GM19025 (cell line): ENCODE measurements at regions not wholly inside any gene's neighbourhood (a gene's known extent, or its start where the extent isn't known, plus 50 kb on each side); places are given as distances from the start of the nearest gene placed in this dataset.
"Not testable (repeated sequence)": the region's sequence is repeated elsewhere in the genome, so short reads cannot be mapped to it uniquely, and the experiment has no call there.

ENCODE experiments used
- ATAC-seq: cut with Tn5 transposase; IDR thresholded peaks from one replicate; pipeline ENCODE4 v1.9.1; 2021; ENCODE audit warnings: mild to moderate bottlenecking, low read depth, moderate library complexity; ENCODE audit not compliant: unreplicated experiment

DNA sequence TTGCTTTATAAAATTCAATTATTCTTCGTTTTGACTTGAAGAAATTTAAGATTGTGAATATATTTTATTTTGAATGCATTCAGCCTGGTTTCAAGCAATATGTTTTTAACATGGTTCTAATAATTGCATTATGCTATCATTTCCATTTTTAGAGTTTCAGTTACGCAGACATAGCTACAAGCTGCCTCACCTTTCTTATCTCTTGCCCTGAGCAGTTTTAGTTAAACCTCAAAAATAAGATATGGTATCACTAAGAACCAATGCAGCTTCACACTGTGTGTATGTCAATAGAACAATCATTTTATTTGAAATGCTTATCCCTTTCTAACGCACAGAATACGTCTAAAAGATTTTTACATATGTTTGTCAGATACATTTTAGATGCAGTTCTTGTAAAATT, 632.6 kb upstream of the KCND2 start:
- ATAC-seq, result no peak

DNA sequence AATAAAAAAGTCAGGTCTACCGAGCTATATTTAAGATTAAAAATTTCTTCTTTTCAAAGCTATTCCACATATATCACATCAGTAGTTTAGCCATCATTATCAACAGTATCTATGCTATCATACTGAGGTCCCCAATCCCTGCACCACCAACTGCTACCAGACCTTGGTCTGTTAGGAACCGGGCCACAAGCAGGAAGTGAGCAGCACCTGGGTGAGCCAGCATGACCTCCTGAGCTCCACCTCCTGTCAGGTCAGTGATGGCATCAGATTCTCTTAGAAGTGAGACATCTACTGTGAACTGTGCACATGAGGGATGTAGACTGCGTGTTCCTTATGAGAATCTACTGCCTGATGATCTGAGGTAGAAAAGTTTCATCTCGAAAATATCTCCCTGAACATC, 632.1 kb upstream of the KCND2 start:
- ATAC-seq, result no peak

- no peak for ATAC-seq
Measured at GRCh38 chr7:119643558-119643957, 629.4 kb upstream of the KCND2 start.

DNA sequence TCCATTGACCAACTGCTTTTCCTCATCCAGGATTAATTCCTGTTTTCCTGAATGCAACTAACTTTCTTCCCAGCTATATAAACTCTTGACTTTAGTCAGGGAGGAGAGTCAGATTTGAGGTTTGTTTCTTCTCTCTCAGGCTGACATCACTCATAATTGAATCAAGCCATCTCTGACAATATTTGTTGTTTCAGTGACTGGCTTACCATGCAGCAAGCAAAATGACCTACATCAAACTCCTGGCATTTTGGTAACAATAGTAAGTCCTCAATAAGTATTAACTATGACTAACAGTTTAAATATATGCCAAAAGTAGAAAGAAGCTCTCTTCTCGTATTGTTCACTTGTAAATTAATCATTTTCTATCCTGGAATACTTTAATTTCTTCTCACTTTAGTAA, 625.7 kb upstream of the KCND2 start:
- no peak for ATAC-seq

DNA sequence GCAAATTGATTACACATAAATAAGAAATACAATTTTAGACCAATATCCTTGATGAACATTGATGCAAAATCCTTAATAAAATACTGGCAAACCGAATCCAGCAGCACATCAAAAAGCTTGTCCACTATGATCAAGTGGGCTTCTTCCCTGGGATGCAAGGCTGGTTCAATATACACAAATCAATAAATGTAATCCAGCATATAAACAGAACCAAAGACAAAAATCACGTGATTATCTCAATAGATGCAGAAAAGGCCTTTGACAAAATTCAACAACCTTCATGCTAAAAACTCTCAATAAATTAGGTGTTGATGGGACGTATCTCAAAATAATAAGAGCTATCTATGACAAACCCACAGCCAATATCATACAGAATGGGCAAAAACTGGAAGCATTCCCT, 624.2 kb upstream of the KCND2 start:
- not testable (repeated sequence) for ATAC-seq

GRCh38 chr7:119660080-119660479, 612.9 kb upstream of the KCND2 start:
- ATAC-seq, result no peak

- no peak for ATAC-seq
Measured at GRCh38 chr7:119664601-119665000, 608.4 kb upstream of the KCND2 start.

GRCh38 chr7:119665796-119666195, 607.2 kb upstream of the KCND2 start:
- ATAC-seq, result no peak

DNA sequence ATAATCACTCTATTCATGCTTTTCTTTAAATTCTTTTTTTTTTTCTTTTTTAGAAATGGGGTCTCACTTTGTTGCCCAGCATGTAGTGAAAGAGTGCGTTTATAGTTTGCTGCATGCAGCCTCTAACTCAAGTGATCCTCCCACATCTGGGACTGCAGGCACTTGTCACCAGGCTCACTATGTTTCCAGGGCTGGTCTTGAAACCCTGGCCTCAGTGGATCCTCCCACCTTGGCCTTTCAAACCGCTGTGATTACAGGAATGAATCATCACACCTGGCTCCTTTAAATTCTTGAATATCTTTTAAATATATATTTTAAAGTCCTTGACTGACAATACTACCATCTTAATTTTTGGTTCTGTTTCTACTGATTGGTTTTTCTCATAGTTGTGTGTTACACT, 591.6 kb upstream of the KCND2 start:
- no peak for ATAC-seq

DNA sequence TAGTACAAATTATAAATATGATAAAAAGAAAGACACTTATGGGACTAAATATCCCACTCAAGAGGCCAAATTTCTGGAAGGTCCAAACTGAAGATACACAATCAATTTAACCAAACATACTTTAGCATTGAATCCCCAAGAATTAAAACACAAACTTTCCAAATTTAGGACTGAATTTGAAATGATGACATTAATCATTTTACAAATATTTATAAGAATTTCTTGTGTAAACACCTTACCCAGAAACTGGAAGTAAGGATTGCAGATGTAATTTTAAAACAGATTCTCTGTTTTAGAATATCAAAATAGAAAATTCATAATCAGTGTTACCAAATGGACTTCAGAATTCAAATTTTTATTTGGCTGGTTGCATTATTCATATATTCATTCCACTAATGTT, 588.2 kb upstream of the KCND2 start:
- ATAC-seq, result no peak

DNA sequence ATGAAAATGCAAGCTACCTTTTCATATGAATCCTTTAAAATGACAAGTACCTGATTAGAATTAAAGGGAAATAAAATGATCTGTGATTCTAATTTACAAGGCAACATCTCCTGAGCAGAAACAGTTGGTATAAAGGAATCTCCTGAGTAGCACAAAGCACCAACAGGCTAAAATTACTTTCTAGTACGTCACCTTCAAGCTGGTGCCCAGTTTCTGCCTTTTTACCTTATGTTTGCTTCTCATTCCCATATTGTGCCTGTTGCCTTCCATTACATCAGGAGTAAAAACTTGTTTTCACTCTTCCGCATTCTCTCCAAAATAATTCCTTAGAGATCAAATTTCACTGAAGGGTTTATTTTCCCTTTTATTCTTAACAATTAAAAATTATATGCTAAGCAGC, 587.1 kb upstream of the KCND2 start:
- no peak for ATAC-seq

DNA sequence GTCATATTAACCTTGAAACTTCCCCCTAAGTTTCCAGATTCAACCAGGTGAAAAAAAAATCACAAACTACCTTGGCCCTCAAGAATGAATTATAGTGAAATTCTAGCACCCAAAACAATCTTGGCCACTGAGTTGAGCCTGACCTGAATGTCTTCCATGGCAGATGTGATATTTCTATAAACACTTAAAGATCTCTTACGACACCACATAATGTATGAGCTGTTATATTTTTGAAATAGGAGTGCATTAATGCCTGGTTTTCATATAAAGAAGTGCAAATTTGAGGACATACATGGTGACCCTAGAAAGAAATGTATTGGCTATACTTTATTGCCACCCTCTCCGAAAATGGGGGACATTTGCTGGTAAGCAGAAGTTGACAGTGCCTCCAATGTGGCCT, 584.1 kb upstream of the KCND2 start:
- no peak for ATAC-seq

- no peak for ATAC-seq
Measured at GRCh38 chr7:119692541-119692940, 580.4 kb upstream of the KCND2 start.

DNA sequence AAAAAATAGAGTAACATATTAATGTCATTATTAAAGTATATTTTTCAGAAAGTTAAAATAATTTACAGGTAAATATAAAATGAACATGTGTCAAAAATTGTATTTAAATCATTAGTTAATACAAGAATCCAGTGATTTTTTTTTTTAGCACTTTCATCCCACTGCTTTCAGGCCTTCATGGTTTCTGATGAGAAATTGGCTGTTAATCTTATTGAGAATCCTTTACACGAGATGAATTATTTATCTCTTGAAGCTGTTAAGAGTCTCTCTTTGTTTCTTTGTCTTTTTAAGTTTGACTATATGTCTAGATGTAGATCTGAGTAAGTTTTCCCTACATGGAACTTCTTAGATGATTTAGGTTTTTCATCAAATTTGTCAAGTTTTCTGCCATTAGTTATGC, 578.5 kb upstream of the KCND2 start:
- ATAC-seq, result no peak

DNA sequence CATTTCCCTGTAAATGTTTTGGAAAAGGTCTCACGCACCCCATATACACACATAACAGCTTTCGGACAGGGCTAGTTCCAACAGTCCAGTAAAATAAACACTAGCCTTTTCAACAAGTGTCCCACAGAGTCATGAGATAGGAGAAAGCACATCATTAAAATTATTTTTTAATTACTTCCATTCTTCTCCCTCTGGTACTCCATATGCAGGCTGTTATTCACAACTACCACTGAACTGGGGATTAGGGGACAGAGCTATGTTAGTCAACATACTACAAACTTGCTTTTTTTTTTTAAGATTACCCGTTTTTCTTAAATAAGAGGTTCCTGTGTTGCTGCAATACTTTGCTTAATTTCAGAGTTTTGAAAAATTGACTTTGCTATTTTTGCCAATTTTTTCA, 576.6 kb upstream of the KCND2 start:
- no peak for ATAC-seq

DNA sequence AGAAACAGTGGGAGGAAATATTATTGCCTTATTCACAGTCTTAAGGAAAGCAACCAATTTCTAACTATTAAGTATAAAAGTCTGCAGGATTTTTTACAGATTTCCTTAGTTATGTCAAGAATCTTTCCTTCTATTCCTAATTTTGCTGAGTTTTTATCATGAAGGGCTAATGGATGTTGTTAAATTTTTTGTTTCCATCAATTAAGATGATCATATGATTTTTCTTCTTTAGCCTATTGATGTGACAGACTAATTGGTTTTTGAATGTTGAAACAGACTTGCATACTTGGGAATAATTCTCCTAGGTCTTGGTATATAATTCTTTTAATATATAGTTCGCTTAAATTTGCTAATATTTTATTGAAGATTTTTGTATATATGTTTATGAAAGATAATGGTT, 569.1 kb upstream of the KCND2 start:
- no peak for ATAC-seq

DNA sequence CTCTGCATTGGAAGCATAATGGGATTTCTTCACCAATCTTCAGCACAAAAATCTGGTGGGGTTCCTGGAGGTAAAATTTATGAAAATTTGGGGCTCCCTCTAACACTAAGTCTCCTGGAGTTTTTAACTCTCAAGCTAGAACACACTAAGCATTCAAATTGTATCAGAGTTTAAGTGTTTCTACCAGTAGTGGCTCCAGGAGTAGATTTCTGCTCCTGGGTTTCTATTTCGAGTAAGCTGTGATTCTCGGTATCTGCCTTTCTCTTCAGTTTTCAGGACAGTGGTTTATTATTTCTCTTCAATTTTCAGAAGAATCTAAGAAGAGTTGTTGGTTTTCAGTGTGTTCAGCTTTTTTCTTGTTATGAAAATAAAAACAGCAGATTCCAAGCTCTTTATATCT, 566.4 kb upstream of the KCND2 start:
- no peak for ATAC-seq

DNA sequence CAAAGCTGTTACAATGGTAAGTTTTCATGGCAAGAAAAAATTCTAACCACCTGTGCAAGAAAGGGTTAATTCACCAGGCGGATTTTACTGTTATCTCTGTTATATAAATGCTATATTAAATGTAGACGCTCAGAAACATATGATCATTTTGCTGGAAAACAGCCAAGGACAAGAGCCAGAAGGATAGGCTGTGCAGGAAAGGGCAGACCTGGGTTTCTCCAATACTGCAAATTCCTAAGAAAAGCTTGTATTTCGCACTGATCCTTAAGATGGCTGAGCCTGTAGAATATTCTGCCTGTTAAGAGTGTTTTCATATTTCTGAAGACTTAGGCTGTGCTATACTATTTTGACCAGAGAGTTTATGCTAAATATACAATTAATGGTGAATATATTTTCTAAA, 564.1 kb upstream of the KCND2 start:
- ATAC-seq, result no peak

DNA sequence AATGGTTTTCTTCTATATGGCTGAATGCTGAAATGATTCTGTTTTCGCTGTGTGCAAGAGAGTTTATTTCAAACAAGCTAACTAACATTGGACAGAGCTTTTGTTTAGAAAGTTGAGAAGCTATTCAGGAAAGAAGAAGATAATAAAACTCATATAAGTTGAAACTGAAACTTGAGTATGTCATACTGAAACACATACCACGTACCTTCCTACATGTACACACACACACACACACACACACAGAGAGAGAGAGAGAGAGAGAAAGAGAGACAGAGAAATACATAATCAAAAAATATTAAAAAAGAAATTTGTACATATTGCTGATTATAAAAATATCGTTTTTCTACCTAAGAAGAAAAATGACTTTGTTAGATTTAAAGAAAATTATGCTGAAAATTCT, 561.9 kb upstream of the KCND2 start:
- peak; percentile 68 for ATAC-seq

GRCh38 chr7:119712886-119713462, 560.0 kb upstream of the KCND2 start:
- no peak for ATAC-seq

GRCh38 chr7:119713606-119714005, 559.4 kb upstream of the KCND2 start:
- ATAC-seq, result no peak

DNA sequence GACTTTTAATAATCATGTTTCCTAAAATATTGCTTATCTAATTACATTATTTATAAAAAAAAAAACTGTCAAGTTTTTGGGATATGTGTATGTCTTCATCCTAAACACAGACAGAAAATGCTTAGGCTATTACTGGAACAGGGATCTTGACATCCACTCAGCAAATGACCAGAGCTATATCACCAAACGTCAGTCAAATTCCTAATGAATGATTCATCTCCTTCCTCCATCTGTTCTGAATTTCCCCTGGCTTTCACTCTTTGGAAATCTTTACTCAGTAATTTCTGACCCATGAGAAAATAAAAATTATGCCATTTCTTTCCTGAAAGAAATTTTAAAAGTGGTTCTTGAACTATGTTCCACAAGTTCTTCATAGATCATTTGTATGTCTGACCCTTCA, 552.4 kb upstream of the KCND2 start:
- ATAC-seq, result no peak

DNA sequence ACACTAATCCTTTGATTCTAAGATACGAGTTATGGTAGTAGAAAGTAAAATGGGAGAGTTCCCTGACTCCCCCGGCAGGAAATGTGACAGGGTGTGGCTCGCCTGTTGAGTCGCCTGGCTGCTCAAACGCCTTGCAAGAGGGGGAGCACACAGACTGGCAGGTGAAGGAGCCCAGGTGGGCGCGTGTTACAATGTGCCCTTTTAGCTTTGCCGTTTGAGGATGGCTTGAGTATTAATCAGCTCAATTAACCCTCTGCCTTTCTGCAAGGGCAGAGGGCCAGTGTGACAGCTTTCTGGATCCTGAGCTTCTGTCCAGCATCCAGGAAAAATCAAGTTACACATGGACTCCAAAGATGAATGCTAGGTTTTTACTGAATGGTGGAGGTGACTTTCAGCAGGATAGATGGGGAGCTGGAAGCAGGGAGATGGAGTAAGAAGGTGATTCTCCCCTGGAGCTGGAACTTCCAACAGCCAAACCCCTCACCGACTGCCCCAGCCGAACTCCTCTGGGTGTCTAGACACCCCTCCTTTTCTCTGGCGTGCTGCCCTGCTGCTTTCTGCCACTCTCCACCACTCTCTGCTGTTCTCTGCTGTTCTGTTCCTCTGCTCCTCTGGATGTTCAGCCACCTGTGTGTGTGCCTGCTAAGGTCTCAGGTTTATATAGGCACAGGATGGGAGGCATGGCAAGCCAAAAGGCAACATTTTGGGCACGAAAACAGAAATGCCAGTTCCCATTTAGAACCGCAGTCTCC, 548.8 kb upstream of the KCND2 start:
- ATAC-seq, result no peak
